ENCODE measurements at regions not wholly inside any gene's neighbourhood (a gene's known extent, or its start where the extent isn't known, plus 50 kb on each side); places are given as distances from the start of the nearest gene placed in this dataset.

DNA sequence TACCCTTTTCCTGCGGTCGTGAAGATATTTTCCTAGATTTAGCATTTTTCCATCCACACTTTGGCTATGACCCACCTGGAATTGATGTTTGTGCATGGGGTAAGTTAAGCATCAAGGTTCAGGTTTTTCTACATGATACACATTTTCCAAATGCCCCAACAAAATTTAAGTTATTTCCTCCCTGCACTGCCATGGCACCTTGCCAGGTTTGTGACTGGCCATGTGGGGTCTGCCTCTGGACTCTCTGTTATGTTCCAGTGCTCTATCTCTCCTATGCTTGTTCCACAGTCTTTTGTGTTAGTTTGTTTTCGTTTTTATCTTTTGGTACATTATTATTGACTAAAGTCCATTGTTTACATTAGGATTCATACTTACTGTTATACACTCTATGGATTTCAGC lies 934.3 kb downstream of the TBC1D22A start:
- Histone ChIP-seq H3K27ac (ENCODE audit: low read length) (no peak overlapping the region), H3K27me3 (ENCODE audit: control insufficient read depth, insufficient read depth, low read length) (no peaks in the 10 kb centered on the region), H3K4me1 (ENCODE audit: control insufficient read depth, insufficient read depth, low read length) (no peaks in the 10 kb centered on the region), H3K36me3 (ENCODE audit: control insufficient read depth, insufficient read depth, low read length) (no peaks in the 10 kb centered on the region), H3K4me3 (ENCODE audit: low read length) (no peak overlapping the region), H3K9me3 (ENCODE audit: control insufficient read depth, insufficient read depth, low read length) (no peaks in the 10 kb centered on the region)
- no peak for DNase-seq
- Mint-ChIP-seq H3K4me1 (no peaks in the 10 kb centered on the region), H3K9me3 (no peaks in the 10 kb centered on the region), H3K36me3 (no peaks in the 10 kb centered on the region), H3K27ac (no peak overlapping the region), H3K4me3 (no peak overlapping the region), H3K27me3 (ENCODE audit: low read depth in 2 of 2) (peaks cover 0 to 3% of the 10 kb centered on the region in 2 donors)
- TF ChIP-seq, protein P1, sequence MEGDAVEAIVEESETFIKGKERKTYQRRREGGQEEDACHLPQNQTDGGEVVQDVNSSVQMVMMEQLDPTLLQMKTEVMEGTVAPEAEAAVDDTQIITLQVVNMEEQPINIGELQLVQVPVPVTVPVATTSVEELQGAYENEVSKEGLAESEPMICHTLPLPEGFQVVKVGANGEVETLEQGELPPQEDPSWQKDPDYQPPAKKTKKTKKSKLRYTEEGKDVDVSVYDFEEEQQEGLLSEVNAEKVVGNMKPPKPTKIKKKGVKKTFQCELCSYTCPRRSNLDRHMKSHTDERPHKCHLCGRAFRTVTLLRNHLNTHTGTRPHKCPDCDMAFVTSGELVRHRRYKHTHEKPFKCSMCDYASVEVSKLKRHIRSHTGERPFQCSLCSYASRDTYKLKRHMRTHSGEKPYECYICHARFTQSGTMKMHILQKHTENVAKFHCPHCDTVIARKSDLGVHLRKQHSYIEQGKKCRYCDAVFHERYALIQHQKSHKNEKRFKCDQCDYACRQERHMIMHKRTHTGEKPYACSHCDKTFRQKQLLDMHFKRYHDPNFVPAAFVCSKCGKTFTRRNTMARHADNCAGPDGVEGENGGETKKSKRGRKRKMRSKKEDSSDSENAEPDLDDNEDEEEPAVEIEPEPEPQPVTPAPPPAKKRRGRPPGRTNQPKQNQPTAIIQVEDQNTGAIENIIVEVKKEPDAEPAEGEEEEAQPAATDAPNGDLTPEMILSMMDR (IDR thresholded peaks at IDR 0.05), result no peak
- no peak for ATAC-seq
- no CpG with 5 or more reads among the region's 3 CpGs for WGBS (ENCODE audit: insufficient coverage)
- intact Hi-C loops (cut with micrococcal nuclease), result no loop called here

GRCh38 chr22:47695176-47695575 lies 932.7 kb downstream of the TBC1D22A start:
- DNase-seq (peak in 1 of 2 donors; percentile 4), ATAC-seq (no peak)
- peaks cover 0 to 3% of the 10 kb centered on the region in 2 donors for H3K27me3 Mint-ChIP-seq (ENCODE audit: low read depth in 2 of 2)
- intact Hi-C loops (cut with micrococcal nuclease), result no loop called here
- H3K4me1 ChIP-seq (ENCODE audit: control insufficient read depth, insufficient read depth, low read length), result no peaks in the 10 kb centered on the region
- no peaks in the 10 kb centered on the region for H3K9me3 ChIP-seq (ENCODE audit: control insufficient read depth, insufficient read depth, low read length)
- TF ChIP-seq, protein P1 (IDR thresholded peaks at IDR 0.05), result no peak
- no peak overlapping the region for H3K4me3 ChIP-seq (ENCODE audit: low read length)
- WGBS (ENCODE audit: insufficient coverage), result 90% methylated on average over 5 of the region's 5 CpGs
- H3K27ac Mint-ChIP-seq, result no peak overlapping the region
- no peaks in the 10 kb centered on the region for H3K4me1 Mint-ChIP-seq
- H3K4me3 Mint-ChIP-seq, result no peak overlapping the region
- no peaks in the 10 kb centered on the region for H3K36me3 ChIP-seq (ENCODE audit: control insufficient read depth, insufficient read depth, low read length)
- no peaks in the 10 kb centered on the region for H3K9me3 Mint-ChIP-seq
- H3K27ac ChIP-seq (ENCODE audit: low read length), result no peak overlapping the region
- no peaks in the 10 kb centered on the region for H3K36me3 Mint-ChIP-seq
- H3K27me3 ChIP-seq (ENCODE audit: control insufficient read depth, insufficient read depth, low read length), result no peaks in the 10 kb centered on the region

DNA sequence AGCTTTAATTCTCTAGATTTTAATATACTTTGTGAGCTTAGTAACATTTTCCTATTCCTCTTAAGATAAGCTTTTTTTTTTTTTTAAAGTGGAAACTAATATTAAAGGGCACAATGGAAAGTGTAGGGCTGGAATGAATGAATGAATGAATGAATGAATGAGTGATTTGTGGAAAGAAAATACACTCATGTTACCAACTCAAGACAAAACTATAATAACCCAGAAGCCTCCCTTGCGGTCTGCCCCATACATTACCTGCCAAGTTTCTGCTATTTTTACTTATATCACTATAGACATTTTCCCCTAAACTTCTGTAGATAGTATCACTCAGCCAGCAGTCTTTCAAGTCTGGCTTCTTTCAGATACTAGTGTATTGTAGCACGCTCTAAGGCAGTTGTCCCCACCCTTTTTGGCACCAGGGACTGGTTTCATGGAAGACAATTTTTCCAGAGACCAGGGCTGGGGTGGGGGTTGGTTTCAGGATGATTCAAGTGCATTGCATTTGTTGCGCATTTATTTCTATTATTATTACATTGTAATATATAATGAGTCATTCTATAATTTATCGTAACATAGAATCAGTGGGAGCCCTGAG lies 932.2 kb downstream of the TBC1D22A start:
- H3K9me3 ChIP-seq (ENCODE audit: control insufficient read depth, insufficient read depth, low read length), result no peaks in the 10 kb centered on the region
- H3K36me3 ChIP-seq (ENCODE audit: control insufficient read depth, insufficient read depth, low read length), result no peaks in the 10 kb centered on the region
- Mint-ChIP-seq H3K27me3 (ENCODE audit: low read depth in 2 of 2) (peaks cover 0 to 6% of the 10 kb centered on the region in 2 donors), H3K36me3 (no peaks in the 10 kb centered on the region), H3K27ac (no peak overlapping the region), H3K4me1 (no peaks in the 10 kb centered on the region), H3K4me3 (no peak overlapping the region), H3K9me3 (no peaks in the 10 kb centered on the region)
- TF ChIP-seq, protein P1 (IDR thresholded peaks at IDR 0.05), result no peak
- no peak overlapping the region for H3K27ac ChIP-seq (ENCODE audit: low read length)
- WGBS (ENCODE audit: insufficient coverage), result 84% methylated on average over 3 of the region's 4 CpGs
- no peaks in the 10 kb centered on the region for H3K27me3 ChIP-seq (ENCODE audit: control insufficient read depth, insufficient read depth, low read length)
- ATAC-seq (no peak), DNase-seq (no peak)
- H3K4me3 ChIP-seq (ENCODE audit: low read length), result no peak overlapping the region
- intact Hi-C loops (cut with micrococcal nuclease), result no loop called here
- H3K4me1 ChIP-seq (ENCODE audit: control insufficient read depth, insufficient read depth, low read length), result no peaks in the 10 kb centered on the region

DNA sequence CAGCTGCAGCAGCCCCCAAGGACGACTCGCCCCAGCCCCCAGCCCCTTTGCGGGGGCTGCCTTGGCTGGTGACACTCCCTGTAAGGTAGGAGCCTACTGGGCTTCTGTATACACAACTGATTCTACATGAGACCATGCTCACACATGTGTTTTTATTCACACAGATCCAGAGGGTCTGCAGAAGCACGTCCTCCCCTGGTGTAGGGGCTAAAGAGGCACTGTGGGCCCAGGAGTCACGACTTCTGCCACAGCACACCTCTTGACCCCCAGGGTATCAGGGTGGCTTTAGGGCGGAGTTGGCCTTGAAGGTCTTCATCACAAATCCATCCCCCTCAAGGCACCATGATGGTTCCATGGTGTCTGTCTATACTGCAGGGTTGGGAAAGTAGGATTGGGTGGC lies 931.2 kb downstream of the TBC1D22A start:
- no peak for ATAC-seq

More for the DNA sequence above, 931.2 kb downstream of the TBC1D22A start:
- Mint-ChIP-seq H3K27me3 (ENCODE audit: low read depth in 2 of 2) (peaks cover 0 to 6% of the 10 kb centered on the region in 2 donors), H3K4me1 (no peaks in the 10 kb centered on the region), H3K27ac (no peak overlapping the region), H3K4me3 (no peak overlapping the region), H3K9me3 (no peaks in the 10 kb centered on the region), H3K36me3 (no peaks in the 10 kb centered on the region)
- TF ChIP-seq, protein P1 (IDR thresholded peaks at IDR 0.05), result no peak
- intact Hi-C loops (cut with micrococcal nuclease), result no loop called here
- no peaks in the 10 kb centered on the region for H3K27me3 ChIP-seq (ENCODE audit: control insufficient read depth, insufficient read depth, low read length)
- no peak for DNase-seq
- H3K9me3 ChIP-seq (ENCODE audit: control insufficient read depth, insufficient read depth, low read length), result no peaks in the 10 kb centered on the region
- H3K4me1 ChIP-seq (ENCODE audit: control insufficient read depth, insufficient read depth, low read length), result no peaks in the 10 kb centered on the region
- H3K36me3 ChIP-seq (ENCODE audit: control insufficient read depth, insufficient read depth, low read length), result no peaks in the 10 kb centered on the region
- no peak overlapping the region for H3K27ac ChIP-seq (ENCODE audit: low read length)
- WGBS (ENCODE audit: insufficient coverage), result 88% methylated on average over 6 of the region's 6 CpGs
- H3K4me3 ChIP-seq (ENCODE audit: low read length), result no peak overlapping the region
